HG03060 (cell line): ENCODE measurements at regions not wholly inside any gene's neighbourhood (a gene's known extent, or its start where the extent isn't known, plus 50 kb on each side); places are given as distances from the start of the nearest gene placed in this dataset.

ENCODE experiments used
- ATAC-seq: cut with Tn5 transposase; IDR thresholded peaks from one replicate; pipeline ENCODE4 v1.9.1; 2021; ENCODE audit warnings: low read depth, moderate number of reproducible peaks; ENCODE audit not compliant: unreplicated experiment

DNA sequence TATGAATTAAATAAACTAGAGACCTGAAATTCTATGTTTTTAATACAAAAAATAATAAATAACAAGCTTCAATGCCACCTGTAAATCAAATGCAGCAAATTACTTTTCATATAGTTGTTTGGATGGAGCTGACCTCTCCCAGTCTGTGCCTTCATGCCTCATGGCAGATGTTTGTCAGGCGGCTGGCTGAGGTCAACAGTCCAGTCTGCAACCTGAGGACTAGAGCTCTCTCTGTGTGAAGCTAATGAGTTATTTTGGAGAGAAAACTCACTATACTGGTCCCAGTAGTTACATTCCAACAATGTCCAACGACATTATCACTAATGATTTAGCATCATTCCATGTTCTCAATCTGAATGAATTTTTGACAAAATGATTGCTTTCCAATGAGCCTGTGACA is 746.2 kb upstream of the POM121L12 start:
- ATAC-seq: no peak

DNA sequence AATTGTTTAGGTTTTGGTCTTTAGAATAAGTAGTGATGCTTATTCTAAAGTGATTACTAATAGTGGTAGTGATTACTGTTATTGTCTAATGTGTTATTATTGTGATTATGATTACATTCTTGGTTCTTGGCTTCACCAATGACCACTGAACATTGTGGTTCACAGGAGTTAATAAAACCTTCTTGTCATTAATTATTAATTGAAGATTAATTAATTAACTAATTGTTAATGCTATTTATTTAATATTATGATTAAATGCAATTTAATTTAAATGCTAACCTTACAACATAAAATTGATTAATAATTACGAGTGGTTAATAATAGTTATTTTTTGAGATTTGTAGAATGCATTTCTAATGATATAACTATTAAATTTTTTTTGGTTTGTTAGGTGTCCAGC is 747.7 kb upstream of the POM121L12 start:
- ATAC-seq: no peak

DNA sequence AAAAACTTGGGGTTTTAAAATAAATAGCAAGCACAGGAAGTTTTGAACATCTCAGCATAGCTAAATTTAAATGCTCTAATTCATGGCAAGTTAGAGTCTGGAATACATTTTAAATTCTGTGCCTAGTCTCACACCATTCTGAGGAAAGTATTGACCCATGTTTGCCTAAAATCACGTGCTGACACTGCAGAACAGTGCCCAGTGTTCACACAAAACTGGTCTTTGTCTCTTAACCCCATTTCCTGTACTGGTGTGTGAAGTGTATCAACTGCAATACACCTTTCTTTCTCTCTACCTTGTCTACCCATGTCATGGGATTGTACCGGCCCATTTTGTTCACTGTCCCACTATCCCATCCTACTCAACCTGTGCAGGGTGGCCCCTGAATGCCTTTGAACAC is 749.7 kb upstream of the POM121L12 start:
- ATAC-seq: no peak

GRCh38 chr7:52283335-52283734 is 752.1 kb upstream of the POM121L12 start:
- no peak for ATAC-seq

DNA sequence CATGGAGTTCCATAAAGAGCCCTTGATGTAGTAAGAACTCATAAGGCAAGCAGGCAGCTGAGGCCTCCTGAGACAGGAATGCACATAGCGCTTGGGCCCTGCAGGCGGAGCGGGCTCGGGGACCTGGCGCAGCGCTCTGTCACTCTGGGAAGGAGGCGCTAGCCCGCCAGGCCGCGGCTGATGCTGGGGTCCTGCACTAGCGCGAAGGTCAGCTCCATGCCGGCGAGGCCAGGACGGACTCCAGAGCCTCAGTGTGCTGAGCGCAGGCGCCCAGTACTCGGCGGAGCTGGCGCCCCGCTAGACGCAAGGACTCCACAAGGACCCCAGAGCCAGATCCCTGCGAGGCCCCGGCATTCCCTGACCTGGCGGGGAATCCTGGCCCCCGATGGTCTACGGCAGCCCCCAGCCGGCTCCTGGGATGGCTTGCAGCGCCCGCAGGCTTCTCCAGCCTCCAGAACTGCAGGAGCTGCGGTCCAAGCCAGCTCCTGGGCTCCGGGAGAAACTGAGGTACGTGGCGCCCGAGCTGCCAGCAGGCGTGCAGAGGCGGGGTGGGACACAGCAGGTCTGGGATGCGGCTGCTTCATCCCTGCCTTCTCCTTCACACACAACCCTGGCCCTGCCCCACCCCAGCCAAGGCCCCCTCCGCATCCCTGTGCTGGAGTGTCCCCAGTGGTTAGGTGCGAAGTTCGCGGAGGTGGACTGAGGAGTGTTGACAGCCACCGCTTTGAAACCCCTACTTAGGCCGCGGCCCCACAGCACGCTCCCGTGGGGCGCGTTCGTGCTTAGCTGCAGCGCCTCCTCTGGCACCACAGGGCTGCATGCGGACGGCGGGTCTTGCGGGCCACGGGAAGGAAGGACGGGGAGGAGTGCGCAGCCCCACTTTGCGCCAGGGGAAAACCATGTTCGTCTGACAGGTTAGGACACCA is 761.5 kb upstream of the POM121L12 start:
- ATAC-seq: no peak

DNA sequence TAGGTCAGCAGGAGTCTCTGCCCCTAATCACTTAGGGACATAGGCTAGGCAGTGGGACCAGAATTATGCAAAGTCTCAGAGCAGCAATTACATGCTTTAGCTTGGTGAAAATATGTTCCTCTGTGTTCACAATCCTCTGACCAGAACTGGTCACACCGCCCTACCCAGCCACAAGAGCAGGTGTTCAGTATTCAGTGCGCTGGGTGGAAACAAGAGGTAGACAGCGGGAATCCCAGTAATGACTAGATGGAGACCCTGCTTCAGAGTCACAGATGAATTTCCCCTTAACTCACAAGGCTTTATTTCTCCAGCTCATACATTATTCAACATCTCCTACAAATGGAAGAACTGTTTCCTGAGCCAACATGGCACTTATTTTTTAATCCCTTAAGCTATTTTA is 763.7 kb upstream of the POM121L12 start:
- ATAC-seq: no peak

GRCh38 chr7:52270301-52270700 is 765.1 kb upstream of the POM121L12 start:
- ATAC-seq: no peak

DNA sequence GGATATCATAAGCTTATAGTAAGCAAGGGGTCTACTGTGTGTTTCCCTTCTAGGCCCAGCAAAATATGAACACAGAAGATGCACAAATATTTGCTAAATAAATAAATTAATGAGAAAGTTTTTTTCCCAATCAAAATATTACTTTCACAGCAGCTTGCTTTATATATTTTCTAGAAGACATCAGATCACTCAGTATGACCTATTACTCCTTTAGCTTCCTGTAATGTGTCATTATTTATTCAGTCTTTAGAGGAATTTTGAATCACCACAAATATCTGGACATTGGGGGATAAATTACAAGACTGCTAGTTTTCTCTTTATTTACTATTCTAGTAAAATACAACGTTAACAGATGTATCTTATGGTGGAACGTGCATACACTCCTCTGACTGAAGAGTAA is 765.8 kb upstream of the POM121L12 start:
- ATAC-seq: no peak

DNA sequence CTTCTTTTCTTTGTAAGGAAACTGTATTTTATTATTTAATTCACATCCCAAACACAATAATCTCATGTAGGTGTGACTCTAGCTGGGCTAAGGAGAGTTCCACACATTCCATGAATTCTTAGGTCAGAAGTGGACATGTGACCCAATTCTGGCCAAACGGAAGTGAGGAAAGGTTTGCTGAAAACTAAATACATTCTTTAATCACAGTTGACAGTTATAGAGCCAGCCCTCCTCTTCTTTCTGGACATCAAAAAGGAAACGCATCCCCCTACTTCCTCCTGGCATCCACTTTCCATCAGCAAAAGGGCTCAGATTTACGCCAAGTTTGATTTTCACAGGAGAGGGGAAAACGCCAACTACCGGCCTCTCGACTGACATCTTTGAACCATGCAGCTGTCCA is 774.4 kb upstream of the POM121L12 start:
- no peak for ATAC-seq

GRCh38 chr7:52260046-52260665 is 775.3 kb upstream of the POM121L12 start:
- no peak for ATAC-seq

GRCh38 chr7:52257890-52258289 is 777.5 kb upstream of the POM121L12 start:
- ATAC-seq: no peak

DNA sequence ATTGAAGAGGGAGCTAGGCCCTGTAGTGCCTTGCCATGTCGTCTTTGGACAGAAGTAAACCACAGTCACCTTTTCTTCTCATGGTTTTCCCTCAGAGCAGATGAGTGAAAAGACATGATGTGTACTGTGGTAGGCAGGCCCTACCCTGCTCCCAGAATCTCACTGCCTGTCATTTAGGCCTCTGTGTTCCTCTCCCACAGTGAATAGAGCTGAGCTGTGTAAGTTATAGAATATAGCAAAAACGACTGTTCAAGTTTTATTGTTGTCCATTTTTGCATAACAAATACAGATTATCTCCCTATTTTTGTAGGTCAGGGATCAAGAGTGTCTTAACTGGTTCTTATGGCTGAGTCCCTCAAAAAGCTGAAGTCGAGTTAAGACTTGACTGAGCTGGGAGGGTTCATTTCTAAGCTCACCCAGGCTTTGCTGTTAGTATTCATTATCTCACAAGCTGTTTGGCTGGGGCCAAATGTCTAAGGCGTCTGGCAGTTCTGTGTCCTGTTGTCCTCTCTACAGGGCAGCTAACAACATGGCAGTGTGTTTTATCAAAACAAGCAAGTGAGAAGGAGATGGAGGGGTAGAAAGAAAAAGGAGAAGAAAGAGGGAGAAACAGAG is 780.9 kb upstream of the POM121L12 start:
- no peak for ATAC-seq

DNA sequence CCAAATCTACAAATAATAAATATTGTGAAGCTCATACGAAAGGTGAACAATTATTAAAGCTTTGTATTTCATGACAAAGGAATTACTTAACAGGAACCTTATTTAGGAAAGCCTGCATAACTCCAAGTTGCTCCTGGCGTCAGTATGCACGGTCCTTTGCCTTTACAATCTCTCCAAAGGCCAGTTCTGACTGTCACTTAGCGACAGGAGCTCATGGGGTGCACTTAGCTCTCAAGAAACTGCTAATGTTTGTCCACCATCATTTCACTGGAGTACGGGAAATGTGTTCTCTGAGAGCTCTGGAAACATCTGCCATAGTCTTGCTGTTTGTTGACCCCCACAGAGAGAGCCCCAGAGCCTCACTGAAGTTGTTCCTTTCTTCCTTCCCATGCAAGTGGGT is 781.5 kb upstream of the POM121L12 start:
- ATAC-seq: no peak

DNA sequence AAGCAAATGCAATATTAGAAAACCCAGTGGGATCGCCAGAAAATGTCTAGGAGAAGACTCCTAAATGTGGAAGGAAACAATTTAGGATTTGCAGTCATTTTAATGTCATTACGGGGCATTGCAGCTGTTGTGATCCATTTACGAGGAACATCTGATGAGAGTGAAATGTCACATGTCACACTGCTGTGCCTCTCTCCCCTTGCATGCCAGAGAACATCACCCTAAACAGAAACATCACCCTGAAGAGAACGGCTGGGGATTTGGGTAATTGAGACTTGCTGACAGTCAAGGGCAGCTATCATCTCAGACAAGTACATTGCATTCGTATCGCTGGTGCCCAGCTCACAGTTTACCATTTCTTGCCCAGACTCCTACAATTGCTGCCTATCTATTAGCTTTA is 785.7 kb upstream of the POM121L12 start:
- no peak for ATAC-seq

DNA sequence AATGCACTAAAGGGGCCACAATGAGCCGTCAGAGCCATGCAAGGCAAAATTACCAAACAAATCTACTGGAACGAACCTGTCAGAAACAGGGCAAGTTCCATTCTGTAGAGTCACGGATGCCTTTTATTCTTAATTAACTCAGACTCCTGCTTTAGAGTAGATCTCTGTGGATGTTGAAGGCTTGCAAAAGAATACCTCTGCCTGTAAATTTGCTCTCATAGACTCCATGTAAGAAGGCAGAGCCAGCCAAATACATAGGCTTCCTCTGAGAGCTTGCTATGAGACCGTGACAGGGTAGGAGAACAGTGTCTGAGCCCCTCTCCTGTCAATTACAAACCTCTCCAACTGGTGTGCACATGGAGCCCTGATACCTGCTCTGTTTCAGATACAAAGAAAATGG is 787.9 kb upstream of the POM121L12 start:
- no peak for ATAC-seq

GRCh38 chr7:52243685-52244084 is 791.7 kb upstream of the POM121L12 start:
- no peak for ATAC-seq

GRCh38 chr7:52233248-52233647 is 802.2 kb upstream of the POM121L12 start:
- ATAC-seq: no peak

GRCh38 chr7:52211930-52212329 is 823.5 kb upstream of the POM121L12 start:
- ATAC-seq: no peak

DNA sequence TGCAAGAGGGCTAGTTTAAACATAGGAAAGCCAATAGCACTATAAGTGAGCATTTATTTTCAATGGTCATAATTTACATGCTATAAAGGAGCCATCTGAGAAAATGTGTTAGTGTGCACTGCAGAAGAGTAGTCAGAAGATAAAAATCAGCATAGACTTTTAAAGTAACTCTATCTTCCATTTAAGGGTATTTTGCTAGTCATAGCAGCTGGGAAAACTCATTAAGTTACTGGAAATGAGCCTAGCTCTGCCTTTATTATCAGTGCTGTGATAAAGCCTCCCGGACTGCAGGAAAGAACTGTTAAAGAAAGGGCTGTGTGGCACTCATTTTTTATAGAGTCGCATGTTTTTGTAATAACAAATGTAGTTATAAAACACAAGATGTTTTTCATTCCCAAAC is 825.8 kb upstream of the POM121L12 start:
- ATAC-seq: no peak

DNA sequence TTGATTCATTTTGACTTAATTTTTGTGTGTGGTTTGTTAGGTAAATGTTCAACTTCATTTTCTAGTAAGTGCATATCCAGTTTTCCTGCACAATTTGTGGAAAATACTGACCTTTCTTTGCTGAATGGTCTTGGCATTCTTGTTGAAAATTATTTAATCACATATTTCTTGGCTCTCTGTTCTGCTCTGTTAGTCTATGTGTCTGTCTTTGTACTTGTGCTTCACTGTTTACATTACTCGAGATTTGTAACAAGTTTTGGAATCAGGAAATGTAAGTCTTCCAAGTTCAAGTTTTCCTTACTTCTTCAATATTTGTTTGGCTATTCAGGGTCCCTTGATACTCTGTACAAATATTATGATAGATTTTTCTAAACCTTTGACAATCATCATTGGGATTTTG is 838.2 kb upstream of the POM121L12 start:
- ATAC-seq: no peak

DNA sequence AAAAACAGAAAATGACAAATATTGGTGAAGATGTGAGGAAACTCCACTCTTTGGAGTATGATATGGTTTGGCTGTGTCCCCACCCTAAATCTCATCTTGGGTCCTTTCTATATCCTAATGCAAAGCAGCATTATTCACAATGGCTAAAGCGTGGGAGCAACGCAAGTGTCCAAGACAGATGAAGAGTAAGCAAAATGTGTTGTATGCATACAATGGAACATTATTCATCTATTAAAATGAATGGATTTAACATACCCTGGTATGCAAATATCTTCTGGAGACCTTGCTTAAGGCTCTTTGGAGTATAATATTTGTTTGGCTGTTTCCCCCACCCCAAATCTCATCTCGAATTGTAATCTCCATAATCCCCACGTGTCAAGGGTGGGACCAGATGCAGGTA is 839.8 kb upstream of the POM121L12 start:
- ATAC-seq: no peak
